GM23338 (cell line): ENCODE measurements at regions not wholly inside any gene's neighbourhood (a gene's known extent, or its start where the extent isn't known, plus 50 kb on each side); places are given as distances from the start of the nearest gene placed in this dataset.

ENCODE experiments used
- ATAC-seq: fragments of 200-7000 bp; cut with Tn5 transposase; 3 replicates; pipeline ENCODE4 v1.9.1; 2020
- DNase-seq: peaks from one replicate; pipeline ENCODE4 v3.0.0-alpha.2; 2015; ENCODE audit warnings: low spot score
- H2AFZ ChIP-seq: fragments of 200-600 bp; sonication (generic); 2 replicates; pipeline ENCODE4 v1.8.0; 2016; ENCODE audit warnings: antibody characterized with exemption, mild to moderate bottlenecking, moderate library complexity
- H3F3A ChIP-seq: fragments of 200-600 bp; sonication (generic); replicated peaks from 2 replicates; pipeline ENCODE4 v1.8.0; 2017; ENCODE audit warnings: antibody characterized with exemption, mixed run types, low read depth
- H3K27ac ChIP-seq: fragments of 200-600 bp; sonication (generic); 2 replicates; pipeline ENCODE4 v1.6.1; 2016; ENCODE audit warnings: low read depth
- H3K27me3 ChIP-seq: fragments of 200-600 bp; sonication (generic); 2 replicates; pipeline ENCODE4 v1.8.0; 2016; ENCODE audit warnings: mild to moderate bottlenecking, mixed run types, moderate library complexity; ENCODE audit not compliant: insufficient read depth
- H3K36me3 ChIP-seq: fragments of 200-600 bp; sonication (generic); 2 replicates; pipeline ENCODE4 v1.8.0; 2016; ENCODE audit warnings: mild to moderate bottlenecking; ENCODE audit not compliant: insufficient read depth
- H3K4me1 ChIP-seq: fragments of 200-600 bp; sonication (generic); 2 replicates; pipeline ENCODE4 v1.8.0; 2016; ENCODE audit warnings: mild to moderate bottlenecking, moderate library complexity; ENCODE audit not compliant: insufficient read depth
- H3K4me2 ChIP-seq: fragments of 200-600 bp; sonication (generic); 2 replicates; pipeline ENCODE4 v1.7.1; 2017; ENCODE audit warnings: mixed run types
- H3K4me3 ChIP-seq: fragments of 200-600 bp; sonication (generic); 2 replicates; pipeline ENCODE4 v1.6.1; 2016; ENCODE audit warnings: mixed run types
- H3K79me2 ChIP-seq: fragments of 200-600 bp; sonication (generic); replicated peaks from 2 replicates; pipeline ENCODE4 v1.8.0; 2017; ENCODE audit warnings: mild to moderate bottlenecking; ENCODE audit not compliant: insufficient read depth
- H3K9me2 ChIP-seq: fragments of 200-600 bp; sonication (generic); 2 replicates; pipeline ENCODE4 v1.8.0; 2017; ENCODE audit not compliant: insufficient read depth
- H4K20me1 ChIP-seq: fragments of 200-600 bp; sonication (generic); replicated peaks from 2 replicates; pipeline ENCODE4 v1.8.0; 2017; ENCODE audit warnings: mild to moderate bottlenecking; ENCODE audit not compliant: insufficient read depth
- H3K27ac Mint-ChIP-seq: 2 replicates; pipeline ENCODE4 v1.8.0; 2020; ENCODE audit warnings: inconsistent platforms, mild to moderate bottlenecking, moderate library complexity, mixed read lengths
- H3K27me3 Mint-ChIP-seq: 3 replicates; pipeline ENCODE4 v1.8.0; 2022; ENCODE audit warnings: low read depth, mild to moderate bottlenecking, moderate library complexity, mixed read lengths, inconsistent platforms; ENCODE audit not compliant: insufficient read depth, poor library complexity
- H3K36me3 Mint-ChIP-seq: 3 replicates; pipeline ENCODE4 v1.8.0; 2021; ENCODE audit warnings: low read depth, mild to moderate bottlenecking, inconsistent platforms, moderate library complexity, mixed read lengths
- H3K4me1 Mint-ChIP-seq: 3 replicates; pipeline ENCODE4 v1.8.0; 2020; ENCODE audit warnings: mild to moderate bottlenecking, inconsistent platforms, mixed read lengths
- H3K4me3 Mint-ChIP-seq: 3 replicates; pipeline ENCODE4 v1.8.0; 2021; ENCODE audit warnings: moderate library complexity, mild to moderate bottlenecking, inconsistent platforms, mixed read lengths
- H3K9me3 Mint-ChIP-seq: 3 replicates; pipeline ENCODE4 v1.8.0; 2020; ENCODE audit warnings: moderate library complexity, mild to moderate bottlenecking, inconsistent platforms, mixed read lengths
- CREB1 ChIP-seq: fragments of 250-450 bp; sonication (Bioruptor Pico); IDR thresholded peaks from 2 replicates; pipeline ENCODE4 v1.5.0; 2020; ENCODE audit warnings: low read depth, mild to moderate bottlenecking, moderate library complexity
- CTCF ChIP-seq, 2 experiments: fragments of 200-600 bp in 1 of 2; sonication (generic) in 1 of 2; conservative IDR thresholded peaks; 2 replicates each; pipeline versions ENCODE4 v1.5.1 to v1.6.1; 2016 to 2017; ENCODE audit warnings: antibody characterized with exemption in 2 of 2, low read depth in 2 of 2, mild to moderate bottlenecking in 2 of 2, moderate library complexity in 1 of 2
- ETS1 ChIP-seq: IDR thresholded peaks from 2 replicates; pipeline ENCODE4 v1.6.1; 2016; ENCODE audit warnings: antibody characterized with exemption
- EZH2phosphoT487 ChIP-seq: fragments of 200-600 bp; sonication (generic); IDR thresholded peaks from one replicate; pipeline ENCODE4 v1.8.1; 2018; ENCODE audit warnings: antibody characterized with exemption; ENCODE audit not compliant: unreplicated experiment
- JUNB ChIP-seq: IDR thresholded peaks from one replicate; pipeline ENCODE4 v1.6.1; 2016; ENCODE audit warnings: antibody characterized with exemption; ENCODE audit not compliant: unreplicated experiment
- NANOG ChIP-seq: IDR thresholded peaks from 2 replicates; pipeline ENCODE4 v1.6.1; 2016; ENCODE audit warnings: antibody characterized with exemption, borderline replicate concordance
- REST ChIP-seq: IDR thresholded peaks from one replicate; pipeline ENCODE4 v1.6.1; 2018; ENCODE audit warnings: antibody characterized with exemption; ENCODE audit not compliant: unreplicated experiment
- STAT1 ChIP-seq: IDR thresholded peaks from one replicate; pipeline ENCODE4 v1.6.1; 2016; ENCODE audit warnings: antibody characterized with exemption; ENCODE audit not compliant: unreplicated experiment
- ZNF114 ChIP-seq: fragments of 250-450 bp; sonication (Bioruptor Pico); IDR thresholded peaks from 2 replicates; pipeline ENCODE4 v1.5.0; 2020; ENCODE audit warnings: mild to moderate bottlenecking, moderate library complexity
- ZNF331 ChIP-seq: fragments of 250-450 bp; sonication (Bioruptor Pico); IDR thresholded peaks from 2 replicates; pipeline ENCODE4 v1.5.0; 2020; ENCODE audit warnings: low read depth, mild to moderate bottlenecking, moderate library complexity

- no peak for TF ChIP-seq REST
- no peak for TF ChIP-seq ZNF331 (CRISPR knock-in tag)
- no peak for TF ChIP-seq CREB1 (CRISPR knock-in tag)
- no peak for TF ChIP-seq ETS1
- TF ChIP-seq NANOG = no peak
- no peak for TF ChIP-seq JUNB
- TF ChIP-seq ZNF114 (CRISPR knock-in tag) = no peak
- no peak for TF ChIP-seq CTCF (conservative IDR thresholded peaks at IDR 0.05; ENCODE audit: low read depth in 2 of 2)
Measured at GRCh38 chr2:220277445-220277975, 650.1 kb downstream of the SLC4A3 start (continued).

GRCh38 chr2:220278022-220278421 is 650.6 kb downstream of the SLC4A3 start:
- DNase-seq (no peak), ATAC-seq (no peak)
- Histone ChIP-seq H2AFZ (no peak overlapping the region), H3K27me3 (no peaks in the 10 kb centered on the region), H3K9me2 (no peaks in the 10 kb centered on the region), H3K36me3 (no peaks in the 10 kb centered on the region), H3K27ac (no peak overlapping the region), H3K79me2 (no peaks in the 10 kb centered on the region), H3K4me2 (no peak overlapping the region), H3F3A (no peaks in the 10 kb centered on the region), H3K4me3 (no peak overlapping the region), H3K4me1 (no peaks in the 10 kb centered on the region), H4K20me1 (no peaks in the 10 kb centered on the region)
- Mint-ChIP-seq H3K27me3 (peaks cover 8% of the 10 kb centered on the region), H3K4me3 (no peak overlapping the region), H3K9me3 (peaks cover 2% of the 10 kb centered on the region; the same call in 2 of the 3 replicates), H3K4me1 (no peaks in the 10 kb centered on the region), H3K36me3 (no peaks in the 10 kb centered on the region), H3K27ac (no peak overlapping the region)
- TF ChIP-seq ETS1 (no peak), CREB1 (CRISPR knock-in tag) (no peak), CTCF (conservative IDR thresholded peaks at IDR 0.05; ENCODE audit: low read depth in 2 of 2) (no peak), JUNB (no peak), EZH2phosphoT487 (no peak), STAT1 (no peak)
